Sigmoid colon (tissue), 6 donors: ENCODE measurements at regions not wholly inside any gene's neighbourhood (a gene's known extent, or its start where the extent isn't known, plus 50 kb on each side); places are given as distances from the start of the nearest gene placed in this dataset.
"Not testable (repeated sequence)": the region's sequence is repeated elsewhere in the genome, so short reads cannot be mapped to it uniquely, and the experiment has no call there.

Source experiments
- DNase-seq: peaks from one replicate; pipeline ENCODE4 v3.0.0-alpha.2; 2019
- H3K27ac ChIP-seq, 4 donors: fragments of 200-600 bp; sonication (generic); one replicate each; pipeline ENCODE4 v1.5.1; 2016 to 2019; ENCODE audit warnings: mild to moderate bottlenecking in 1 of 4
- H3K27me3 ChIP-seq, 3 donors: fragments of 200-600 bp; sonication (generic); one replicate each; pipeline ENCODE4 v1.5.1; 2019; ENCODE audit warnings: mild to moderate bottlenecking in 1 of 3
- H3K36me3 ChIP-seq, 4 donors: fragments of 200-600 bp; sonication (generic); one replicate each; pipeline ENCODE4 v1.5.1; 2016 to 2019
- H3K4me1 ChIP-seq, 4 donors: fragments of 200-600 bp; sonication (generic); one replicate each; pipeline ENCODE4 v1.5.1; 2017 to 2019
- H3K4me3 ChIP-seq, 4 donors: fragments of 200-600 bp; sonication (generic); one replicate each; pipeline ENCODE4 v1.5.1; 2017 to 2019; ENCODE audit warnings: mild to moderate bottlenecking in 2 of 4, moderate library complexity in 1 of 4
- H3K9me3 ChIP-seq, 4 donors: fragments of 200-600 bp in 3 of 4; sonication (generic) in 3 of 4; one replicate each; pipeline versions ENCODE4 v1.5.1 to v1.6.1; 2013 to 2019
- EP300 ChIP-seq, 4 donors: sonication (generic); formaldehyde crosslinking; IDR thresholded peaks; one replicate each; pipeline ENCODE4 v1.6.1; 2017; ENCODE audit warnings: antibody characterized with exemption in 4 of 4
- POLR2A ChIP-seq, 2 donors: fragments of 450-650 bp; IDR thresholded peaks; one replicate each; pipeline ENCODE4 v1.6.1; 2016; ENCODE audit warnings: antibody characterized with exemption in 2 of 2, mild to moderate bottlenecking in 2 of 2, moderate library complexity in 2 of 2
- POLR2AphosphoS5 ChIP-seq, 4 donors: sonication (generic); formaldehyde crosslinking; IDR thresholded peaks; one replicate each; pipeline ENCODE4 v1.6.1; 2017; ENCODE audit warnings: antibody characterized with exemption in 4 of 4
- WGBS, 2 donors: extraction: QIAGEN DNeasy Blood & Tissue Kit; methylation state at CpG; one replicate each; pipeline ENCODE4 v1.1.7; 2013; 5-methylcytosine and 5-hydroxymethylcytosine counted together
- intact Hi-C: fragments of 100-400 bp; cut with DNase I; formaldehyde crosslinking; loops from one replicate; pipeline ENCODE4 v1.15.1; 2023
- TF ChIP-seq, protein P1 (sequence below), 4 experiments: fragments of 450-650 bp in 3 of 4; fragments of 200-600 bp in 1 of 4; IDR thresholded peaks; one replicate each; pipeline ENCODE4 v1.5.1; 2016 to 2019; ENCODE audit warnings: antibody characterized with exemption in 4 of 4, mild to moderate bottlenecking in 3 of 4, moderate library complexity in 2 of 4
- donor health status: healthy with polysubstance abuse.
- donor health status: healthy.

DNA sequence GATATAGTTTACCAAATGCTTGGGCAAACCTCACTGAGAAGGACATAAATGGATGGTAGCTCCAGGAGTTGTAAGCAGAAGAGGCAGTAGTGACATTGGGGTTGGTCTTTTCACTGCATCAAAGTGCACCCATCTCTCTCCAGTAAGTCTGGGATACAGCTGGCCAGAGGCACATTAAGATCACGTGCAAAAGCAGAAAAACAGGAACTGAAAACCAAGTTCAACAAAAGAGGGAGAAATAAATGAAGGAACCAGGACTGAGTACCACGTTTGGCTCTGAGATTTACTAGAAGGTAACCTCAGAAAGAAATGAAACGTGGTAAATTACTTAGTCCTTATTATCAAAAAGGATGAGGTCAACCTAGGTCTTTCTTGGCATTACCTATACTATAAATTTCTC, 259.2 kb downstream of the OSR1 start:
- 41 to 64% methylated on average over 3 of the region's 3 CpGs for WGBS, 2 donors

DNA sequence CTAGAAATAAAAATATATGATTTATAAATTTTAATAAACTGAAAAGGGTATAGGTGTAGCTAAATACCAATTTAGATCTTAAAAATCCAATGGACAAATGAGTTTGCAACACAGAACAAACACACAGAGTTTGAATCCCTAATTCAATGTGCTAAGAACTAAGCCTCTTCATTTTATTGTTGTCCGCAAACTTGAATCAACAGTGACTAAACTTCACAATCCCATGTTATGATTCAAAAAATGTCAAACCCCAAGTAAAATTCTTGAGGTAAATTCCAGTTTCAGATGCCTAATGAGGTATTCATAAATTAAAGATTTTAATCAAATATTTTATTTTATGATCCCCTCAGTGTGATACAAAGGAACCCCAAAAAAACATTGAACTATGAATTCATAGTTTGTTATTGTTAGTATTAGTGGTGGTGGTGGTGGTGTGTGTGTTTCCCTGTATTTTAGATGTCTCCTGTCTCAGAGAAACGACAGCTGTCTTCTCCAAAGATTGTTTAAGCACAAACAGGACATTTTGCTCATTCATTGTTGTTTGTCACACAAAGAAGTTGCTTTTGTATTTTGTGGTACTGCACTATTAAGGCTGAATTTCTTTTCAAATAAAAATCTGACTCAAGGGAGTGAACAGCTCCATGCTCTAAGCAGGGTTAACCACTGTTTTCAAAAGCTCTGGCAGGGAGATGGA, 259.8 kb downstream of the OSR1 start:
- no peaks in the 10 kb centered on the region for H3K27me3 ChIP-seq
- 78 to 88% methylated on average over 2 of the region's 2 CpGs for WGBS, 2 donors
- H3K9me3 ChIP-seq, result no peaks in the 10 kb centered on the region
- TF ChIP-seq, protein P1, sequence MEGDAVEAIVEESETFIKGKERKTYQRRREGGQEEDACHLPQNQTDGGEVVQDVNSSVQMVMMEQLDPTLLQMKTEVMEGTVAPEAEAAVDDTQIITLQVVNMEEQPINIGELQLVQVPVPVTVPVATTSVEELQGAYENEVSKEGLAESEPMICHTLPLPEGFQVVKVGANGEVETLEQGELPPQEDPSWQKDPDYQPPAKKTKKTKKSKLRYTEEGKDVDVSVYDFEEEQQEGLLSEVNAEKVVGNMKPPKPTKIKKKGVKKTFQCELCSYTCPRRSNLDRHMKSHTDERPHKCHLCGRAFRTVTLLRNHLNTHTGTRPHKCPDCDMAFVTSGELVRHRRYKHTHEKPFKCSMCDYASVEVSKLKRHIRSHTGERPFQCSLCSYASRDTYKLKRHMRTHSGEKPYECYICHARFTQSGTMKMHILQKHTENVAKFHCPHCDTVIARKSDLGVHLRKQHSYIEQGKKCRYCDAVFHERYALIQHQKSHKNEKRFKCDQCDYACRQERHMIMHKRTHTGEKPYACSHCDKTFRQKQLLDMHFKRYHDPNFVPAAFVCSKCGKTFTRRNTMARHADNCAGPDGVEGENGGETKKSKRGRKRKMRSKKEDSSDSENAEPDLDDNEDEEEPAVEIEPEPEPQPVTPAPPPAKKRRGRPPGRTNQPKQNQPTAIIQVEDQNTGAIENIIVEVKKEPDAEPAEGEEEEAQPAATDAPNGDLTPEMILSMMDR (IDR thresholded peaks at IDR 0.05), result no peak
- no peaks in the 10 kb centered on the region for H3K36me3 ChIP-seq
- H3K27ac ChIP-seq, result no peak overlapping the region
- H3K4me1 ChIP-seq, result peaks cover 0 to 14% (median 3%) of the 10 kb centered on the region in 4 donors
- DNase-seq, result no peak
- intact Hi-C loops, result no loop called here
- no peak overlapping the region for H3K4me3 ChIP-seq

More for the DNA sequence above, 259.2 kb downstream of the OSR1 start:
- peaks cover 0 to 14% (median 3%) of the 10 kb centered on the region in 4 donors for H3K4me1 ChIP-seq
- intact Hi-C loops, result no loop called here
- no peak for DNase-seq
- no peaks in the 10 kb centered on the region for H3K36me3 ChIP-seq
- no peak for TF ChIP-seq POLR2AphosphoS5 (IDR thresholded peaks at IDR 0.05)
- no peak for TF ChIP-seq EP300 (IDR thresholded peaks at IDR 0.05)
- TF ChIP-seq POLR2A (IDR thresholded peaks at IDR 0.05), result no peak
- TF ChIP-seq, protein P1 (IDR thresholded peaks at IDR 0.05), result no peak
- H3K4me3 ChIP-seq, result no peak overlapping the region
- H3K27me3 ChIP-seq, result no peaks in the 10 kb centered on the region
- H3K27ac ChIP-seq, result no peak overlapping the region
- no peaks in the 10 kb centered on the region for H3K9me3 ChIP-seq

DNA sequence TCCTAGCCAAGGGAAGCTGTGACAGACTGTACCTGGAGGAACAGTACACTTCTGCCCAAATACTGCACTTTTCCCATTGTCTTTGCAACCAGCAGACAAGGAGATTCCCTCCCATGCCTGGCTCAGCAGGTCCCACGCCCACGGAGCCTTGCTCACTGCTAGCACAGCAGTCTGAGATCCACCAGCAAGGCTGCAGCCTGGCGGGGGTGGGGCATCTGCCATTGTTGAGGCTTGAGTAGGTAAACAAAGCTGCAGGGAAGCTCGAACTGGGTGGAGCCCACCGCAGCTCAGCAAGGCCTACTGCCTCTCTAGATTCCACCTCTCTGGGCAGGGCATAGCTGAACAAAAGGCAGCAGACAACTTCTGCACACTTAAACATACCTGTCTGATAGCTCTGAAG, 268.9 kb downstream of the OSR1 start:
- H3K4me3 ChIP-seq, H3K27ac ChIP-seq, H3K4me1 ChIP-seq, H3K9me3 ChIP-seq, intact Hi-C loops, H3K36me3 ChIP-seq, DNase-seq, H3K27me3 ChIP-seq: not testable (repeated sequence)
- WGBS, 2 donors, result 39 to 57% methylated on average over 5 of the region's 5 CpGs

DNA sequence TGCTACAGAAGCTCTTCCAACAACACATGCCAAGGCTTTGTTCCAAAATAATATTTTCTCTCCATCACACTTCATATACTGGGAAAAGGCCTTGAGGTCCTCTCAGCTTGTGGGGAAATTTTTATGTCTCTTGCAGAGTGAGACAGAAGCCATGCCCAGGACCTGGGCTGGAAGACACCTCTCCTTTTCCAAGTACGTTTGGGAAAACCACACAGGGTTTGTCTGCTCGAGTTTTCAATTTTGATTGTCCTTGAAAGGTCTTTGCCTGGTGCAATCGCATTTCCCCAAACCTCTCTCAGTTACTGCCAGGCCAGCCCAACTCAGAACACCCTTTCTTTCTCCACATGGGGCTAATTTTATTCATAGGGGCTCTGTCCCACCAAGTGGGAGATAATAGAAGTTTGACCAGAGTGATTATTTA, 272.2 kb downstream of the OSR1 start:
- TF ChIP-seq, protein P1 (IDR thresholded peaks at IDR 0.05), result no peak
- TF ChIP-seq POLR2AphosphoS5 (IDR thresholded peaks at IDR 0.05), result peak in 1 of 4 donors; percentile 15
- Histone ChIP-seq H3K27me3 (no peaks in the 10 kb centered on the region), H3K9me3 (no peaks in the 10 kb centered on the region), H3K4me1 (peaks cover 0 to 10% (median 2%) of the 10 kb centered on the region in 4 donors), H3K36me3 (no peaks in the 10 kb centered on the region), H3K4me3 (no peak overlapping the region), H3K27ac (no peak overlapping the region)
- intact Hi-C loops, result no loop called here
- no peak for DNase-seq
- 49 to 75% methylated on average over 3 of the region's 3 CpGs for WGBS, 2 donors

DNA sequence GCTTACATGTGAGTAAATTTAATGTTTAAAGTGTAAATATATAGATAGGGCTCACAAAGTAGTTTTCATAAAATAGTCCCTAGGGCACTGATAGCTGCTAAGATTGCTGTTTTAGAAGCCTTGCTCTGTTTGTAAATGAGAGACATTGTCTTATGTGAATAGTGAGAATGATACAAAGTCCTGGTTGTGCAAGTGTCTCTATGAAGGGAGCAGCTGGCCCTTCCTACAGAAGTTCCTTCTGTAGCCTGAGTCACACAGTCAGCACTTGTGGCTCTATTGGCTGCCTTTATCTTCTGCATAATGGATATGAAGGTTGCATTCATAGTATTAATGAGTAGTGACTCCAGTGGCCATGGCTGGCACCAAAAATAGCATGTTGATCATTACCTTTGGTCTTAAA, 279.7 kb downstream of the OSR1 start:
- Histone ChIP-seq H3K36me3 (no peaks in the 10 kb centered on the region), H3K27ac (no peak overlapping the region), H3K27me3 (no peaks in the 10 kb centered on the region), H3K4me3 (no peak overlapping the region), H3K4me1 (no peaks in the 10 kb centered on the region), H3K9me3 (no peaks in the 10 kb centered on the region)
- no peak for TF ChIP-seq POLR2AphosphoS5 (IDR thresholded peaks at IDR 0.05)
- TF ChIP-seq EP300 (IDR thresholded peaks at IDR 0.05), result no peak
- TF ChIP-seq, protein P1 (IDR thresholded peaks at IDR 0.05), result no peak
- no peak for TF ChIP-seq POLR2A (IDR thresholded peaks at IDR 0.05)
- intact Hi-C loops, result no loop called here
- no peak for DNase-seq
